WTC11 (cell line): ENCODE measurements at regions not wholly inside any gene's neighbourhood (a gene's known extent, or its start where the extent isn't known, plus 50 kb on each side); places are given as distances from the start of the nearest gene placed in this dataset.

Experiments used
- ATAC-seq: fragments of 200-7000 bp; cut with Tn5 transposase; 2 replicates; pipeline ENCODE4 v1.10.0; 2021; ENCODE audit warnings: mild to moderate bottlenecking, moderate library complexity
- CTCF ChIA-PET: fragments of 300-600 bp; sonication (Branson Sonifier 250); formaldehyde crosslinking; loops from one replicate; lab custom pipeline; 2021; ENCODE audit warnings: antibody characterized with exemption; lab: Charles Lee
- POLR2A ChIA-PET: fragments of 350-600 bp; sonication (Branson Sonifier 250); formaldehyde crosslinking; loops from one replicate; lab custom pipeline; 2021; ENCODE audit warnings: antibody characterized with exemption; lab: Charles Lee
- DNase-seq: peaks from one replicate; pipeline ENCODE4 v3.0.0; 2021; ENCODE audit warnings: low spot score
- H3K27ac Mint-ChIP-seq: 2 replicates; pipeline ENCODE4 v1.8.0; 2021; ENCODE audit warnings: mixed read lengths
- H3K27me3 Mint-ChIP-seq: 2 replicates; pipeline ENCODE4 v1.8.0; 2021; ENCODE audit warnings: low read depth, mild to moderate bottlenecking, moderate library complexity, mixed read lengths
- H3K36me3 Mint-ChIP-seq: 2 replicates; pipeline ENCODE4 v1.8.0; 2021; ENCODE audit warnings: mixed read lengths
- H3K4me1 Mint-ChIP-seq: 2 replicates; pipeline ENCODE4 v1.8.0; 2022; ENCODE audit warnings: mixed read lengths
- H3K4me3 Mint-ChIP-seq: 2 replicates; pipeline ENCODE4 v1.8.0; 2021; ENCODE audit warnings: mild to moderate bottlenecking, moderate library complexity, mixed read lengths
- H3K9me3 Mint-ChIP-seq: 2 replicates; pipeline ENCODE4 v1.8.0; 2021; ENCODE audit warnings: mixed read lengths
- AR ChIP-seq: fragments of 250-450 bp; sonication (Bioruptor Pico); IDR thresholded peaks from 2 replicates; pipeline ENCODE4 v1.9.0; 2021; ENCODE audit warnings: mild to moderate bottlenecking
- EMX1 ChIP-seq: fragments of 250-450 bp; sonication (Bioruptor Pico); IDR thresholded peaks from 2 replicates; pipeline ENCODE4 v1.8.0; 2021; ENCODE audit warnings: mild to moderate bottlenecking
- ERG ChIP-seq: fragments of 250-450 bp; sonication (Bioruptor Pico); IDR thresholded peaks from 2 replicates; pipeline ENCODE4 v1.8.0; 2021; ENCODE audit warnings: mild to moderate bottlenecking
- FOXK1 ChIP-seq: sonication (generic); formaldehyde crosslinking; IDR thresholded peaks from 2 replicates; pipeline ENCODE4 v1.8.0; 2022; ENCODE audit warnings: mild to moderate bottlenecking, moderate library complexity, missing genetic modification reagents
- HMGA2 ChIP-seq: fragments of 250-450 bp; sonication (Bioruptor Pico); IDR thresholded peaks from 2 replicates; pipeline ENCODE4 v1.4.0; 2021; ENCODE audit warnings: mild to moderate bottlenecking, moderate library complexity
- JUN ChIP-seq: sonication (generic); formaldehyde crosslinking; IDR thresholded peaks from 2 replicates; pipeline ENCODE4 v1.8.0; 2023; ENCODE audit warnings: mild to moderate bottlenecking, missing genetic modification reagents
- PRRX2 ChIP-seq: fragments of 250-450 bp; sonication (Bioruptor Pico); IDR thresholded peaks from 2 replicates; pipeline ENCODE4 v1.8.0; 2021; ENCODE audit warnings: mild to moderate bottlenecking
- ZNF281 ChIP-seq: sonication (generic); formaldehyde crosslinking; IDR thresholded peaks from 2 replicates; pipeline ENCODE4 v1.8.0; 2023; ENCODE audit warnings: mild to moderate bottlenecking, missing genetic modification reagents
- ZNF396 ChIP-seq: fragments of 250-450 bp; sonication (Bioruptor Pico); IDR thresholded peaks from 2 replicates; pipeline ENCODE4 v1.8.0; 2021; ENCODE audit warnings: mild to moderate bottlenecking, moderate library complexity, borderline replicate concordance
- ZNF512 ChIP-seq: sonication (generic); formaldehyde crosslinking; IDR thresholded peaks from 2 replicates; pipeline ENCODE4 v1.8.1; 2022; ENCODE audit warnings: missing genetic modification reagents, borderline replicate concordance
- ZNF532 ChIP-seq: fragments of 250-450 bp; sonication (Bioruptor Pico); IDR thresholded peaks from 2 replicates; pipeline ENCODE4 v1.9.0; 2021; ENCODE audit warnings: mild to moderate bottlenecking, borderline replicate concordance
- TF ChIP-seq, protein P1 (sequence below): fragments of 250-450 bp; sonication (Bioruptor Pico); conservative IDR thresholded peaks from 2 replicates; pipeline ENCODE4 v1.9.0; 2021; ENCODE audit warnings: mild to moderate bottlenecking

GRCh38 chr9:78866207-78867132 lies 569.5 kb downstream of the PSAT1 start (continued):
- TF ChIP-seq, protein P1, sequence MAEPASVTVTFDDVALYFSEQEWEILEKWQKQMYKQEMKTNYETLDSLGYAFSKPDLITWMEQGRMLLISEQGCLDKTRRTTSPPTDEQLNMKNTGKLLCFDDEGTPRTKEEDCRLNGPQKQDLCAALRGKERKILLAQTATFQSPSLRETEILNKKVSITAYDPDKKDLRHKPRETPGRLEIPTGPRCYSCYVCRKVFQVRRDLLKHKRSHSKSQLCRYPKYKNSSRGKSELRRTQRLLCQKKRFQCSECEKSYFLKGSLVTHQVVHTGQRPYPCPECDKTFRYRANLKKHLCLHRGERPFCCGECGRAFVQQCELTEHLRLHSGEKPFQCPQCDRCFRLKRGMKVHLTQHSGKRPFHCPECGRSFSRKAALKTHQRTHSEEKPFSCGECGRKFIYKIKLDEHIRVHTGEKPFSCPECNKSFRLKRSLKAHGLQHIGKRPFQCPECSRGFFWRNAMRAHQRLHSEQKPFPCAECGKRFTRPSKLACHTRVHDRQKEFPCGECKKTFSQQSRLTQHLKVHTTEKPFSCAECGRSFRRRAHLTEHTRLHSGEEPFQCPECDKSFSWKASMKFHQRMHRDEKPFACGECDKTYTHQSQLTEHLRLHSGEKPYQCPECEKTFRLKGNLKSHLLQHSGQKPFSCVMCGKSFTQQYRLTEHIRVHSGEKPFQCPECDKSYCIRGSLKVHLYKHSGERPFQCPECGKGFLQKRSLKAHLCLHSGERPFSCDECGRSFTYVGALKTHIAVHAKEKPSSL = no peak
- TF ChIP-seq JUN (CRISPR knock-in tag) = no peak
- no peak for TF ChIP-seq HMGA2 (CRISPR knock-in tag)
- no peak for TF ChIP-seq AR (CRISPR knock-in tag)
- no peak for TF ChIP-seq PRRX2 (CRISPR knock-in tag)
- TF ChIP-seq, all 79 proteins: peak for 0

DNA sequence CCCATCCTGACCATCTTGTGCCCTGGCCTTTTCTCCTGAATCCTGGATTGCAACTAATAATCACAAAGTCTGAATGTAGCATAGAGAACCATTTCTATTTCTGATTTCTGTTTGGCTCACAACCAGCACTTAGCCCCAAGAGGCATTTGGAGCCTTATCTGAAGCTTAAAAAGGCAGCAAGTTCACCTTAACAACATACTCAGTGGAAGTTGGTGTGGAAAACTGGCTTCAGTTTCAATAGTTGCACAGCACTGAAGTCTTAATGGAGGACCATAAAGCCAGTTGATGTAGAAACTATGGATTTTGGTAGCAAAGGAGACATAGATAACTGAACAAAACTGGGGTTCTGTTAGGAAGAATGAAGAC lies 574.1 kb downstream of the PSAT1 start:
- Mint-ChIP-seq H3K27ac (no peak overlapping the region), H3K4me1 (peaks cover 4% of the 10 kb centered on the region; the same call in 1 of the 2 replicates)

More for the DNA sequence above, 574.1 kb downstream of the PSAT1 start:
- CTCF ChIA-PET = no interaction called here
- POLR2A ChIA-PET = no interaction called here
- Mint-ChIP-seq H3K4me3 (no peak overlapping the region), H3K36me3 (peaks cover 2% of the 10 kb centered on the region; the same call in 1 of the 2 replicates), H3K27me3 (no peaks in the 10 kb centered on the region), H3K9me3 (peaks cover 12% of the 10 kb centered on the region)
- DNase-seq (no peak), ATAC-seq (no peak)
- TF ChIP-seq EMX1 = no peak
- no peak for TF ChIP-seq ZNF512 (CRISPR knock-in tag)
- TF ChIP-seq FOXK1 (CRISPR knock-in tag) = no peak
- TF ChIP-seq ERG (CRISPR knock-in tag) = no peak
- no peak for TF ChIP-seq ZNF532
- TF ChIP-seq HMGA2 (CRISPR knock-in tag) = no peak
- no peak for TF ChIP-seq ZNF281 (CRISPR knock-in tag)
- no peak for TF ChIP-seq ZNF396
